ENCODE measurements at regions not wholly inside any gene's neighbourhood (a gene's known extent, or its start where the extent isn't known, plus 50 kb on each side); places are given as distances from the start of the nearest gene placed in this dataset.
"Not testable (repeated sequence)": the region's sequence is repeated elsewhere in the genome, so short reads cannot be mapped to it uniquely, and the experiment has no call there.

- H3K4me3 ChIP-seq = no peak overlapping the region
Observed at GRCh38 chr1:188027613-188028012, 1198.9 kb downstream of the PLA2G4A start.

GRCh38 chr1:188037572-188037971 is 1208.8 kb downstream of the PLA2G4A start:
- WGBS, 2 donors = 77 to 94% methylated on average over 2 of the region's 2 CpGs
- H3K4me1 ChIP-seq; intact Hi-C loops (cut with DNase I); H3K36me3 ChIP-seq; H3K4me3 ChIP-seq; H3K27ac ChIP-seq; H3K9me3 ChIP-seq; DNase-seq; H3K27me3 ChIP-seq: not testable (repeated sequence)

More at GRCh38 chr1:188027613-188028012, 1198.9 kb downstream of the PLA2G4A start:
- TF ChIP-seq CTCF (IDR thresholded peaks at IDR 0.05) = no peak
- no peak for TF ChIP-seq POLR2AphosphoS5 (IDR thresholded peaks at IDR 0.05)
- TF ChIP-seq POLR2A (IDR thresholded peaks at IDR 0.05) = no peak
- no peak for TF ChIP-seq EP300 (IDR thresholded peaks at IDR 0.05)
- Histone ChIP-seq H3K4me1 (no peaks in the 10 kb centered on the region), H3K36me3 (no peaks in the 10 kb centered on the region), H3K27me3 (no peaks in the 10 kb centered on the region), H3K27ac (no peak overlapping the region), H3K9me3 (no peaks in the 10 kb centered on the region)
- intact Hi-C loops (cut with DNase I) = no loop called here
- no peak for DNase-seq

GRCh38 chr1:188043536-188044245 is 1214.9 kb downstream of the PLA2G4A start:
- 61 to 78% methylated on average over 4 of the region's 4 CpGs for WGBS, 2 donors
- no peak for DNase-seq
- no peaks in the 10 kb centered on the region for H3K4me1 ChIP-seq
- H3K27ac ChIP-seq = no peak overlapping the region
- TF ChIP-seq EP300 (IDR thresholded peaks at IDR 0.05) (no peak), CTCF (IDR thresholded peaks at IDR 0.05) (no peak), POLR2AphosphoS5 (IDR thresholded peaks at IDR 0.05) (no peak), POLR2A (IDR thresholded peaks at IDR 0.05) (no peak)
- no peak overlapping the region for H3K4me3 ChIP-seq
- H3K9me3 ChIP-seq = no peaks in the 10 kb centered on the region
- no peaks in the 10 kb centered on the region for H3K27me3 ChIP-seq
- intact Hi-C loops (cut with DNase I) = no loop called here
- H3K36me3 ChIP-seq = no peaks in the 10 kb centered on the region

- no peaks in the 10 kb centered on the region for H3K4me1 ChIP-seq
- no peaks in the 10 kb centered on the region for H3K9me3 ChIP-seq
- H3K27me3 ChIP-seq = no peaks in the 10 kb centered on the region
- intact Hi-C loops (cut with DNase I) = no loop called here
- no peak for TF ChIP-seq POLR2AphosphoS5 (IDR thresholded peaks at IDR 0.05)
- no peak for TF ChIP-seq EP300 (IDR thresholded peaks at IDR 0.05)
- TF ChIP-seq POLR2A (IDR thresholded peaks at IDR 0.05) = no peak
- TF ChIP-seq CTCF (IDR thresholded peaks at IDR 0.05) = no peak
- no peaks in the 10 kb centered on the region for H3K36me3 ChIP-seq
- H3K27ac ChIP-seq = no peak overlapping the region
- no peak for DNase-seq
- no peak overlapping the region for H3K4me3 ChIP-seq
Observed at GRCh38 chr1:188050250-188050649, 1221.5 kb downstream of the PLA2G4A start.

GRCh38 chr1:188056011-188056410 is 1227.3 kb downstream of the PLA2G4A start:
- DNase-seq = no peak
- H3K36me3 ChIP-seq = no peaks in the 10 kb centered on the region
- intact Hi-C loops (cut with DNase I) = no loop called here
- no peaks in the 10 kb centered on the region for H3K9me3 ChIP-seq
- 65 to 77% methylated on average over 7 of the region's 7 CpGs for WGBS, 2 donors
- H3K4me3 ChIP-seq = no peak overlapping the region
- no peaks in the 10 kb centered on the region for H3K27me3 ChIP-seq
- no peaks in the 10 kb centered on the region for H3K4me1 ChIP-seq
- no peak overlapping the region for H3K27ac ChIP-seq
- TF ChIP-seq CTCF (IDR thresholded peaks at IDR 0.05) (no peak), EP300 (IDR thresholded peaks at IDR 0.05) (no peak)

Measured in sigmoid colon (tissue), 6 donors.